HG03045 (cell line): ENCODE measurements at regions not wholly inside any gene's neighbourhood (a gene's known extent, or its start where the extent isn't known, plus 50 kb on each side); places are given as distances from the start of the nearest gene placed in this dataset.
"Not testable (repeated sequence)": the region's sequence is repeated elsewhere in the genome, so short reads cannot be mapped to it uniquely, and the experiment has no call there.

Experiments
- ATAC-seq: cut with Tn5 transposase; IDR thresholded peaks from one replicate; pipeline ENCODE4 v1.9.1; 2021; ENCODE audit warnings: mild to moderate bottlenecking, moderate library complexity; ENCODE audit not compliant: unreplicated experiment

DNA sequence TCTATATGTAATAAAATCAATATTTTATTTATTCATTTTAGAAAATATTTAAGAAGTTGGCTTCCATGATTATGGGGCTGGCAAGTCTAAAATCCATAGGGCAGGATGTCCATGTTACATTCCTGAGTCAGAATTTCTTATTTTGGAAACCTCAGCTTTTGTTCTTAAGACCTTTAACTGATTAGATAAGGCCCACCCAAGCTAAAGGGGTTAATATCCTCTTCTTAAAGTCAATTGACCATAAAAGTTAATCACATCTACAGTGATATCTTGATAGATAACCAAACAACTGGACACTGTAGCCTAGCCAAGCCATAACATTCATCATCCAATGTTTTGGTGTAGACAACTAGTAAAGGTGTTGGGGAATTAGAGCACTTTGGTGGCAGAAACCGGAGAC lies 1035.4 kb upstream of the ZEB2 start:
- ATAC-seq = no peak

DNA sequence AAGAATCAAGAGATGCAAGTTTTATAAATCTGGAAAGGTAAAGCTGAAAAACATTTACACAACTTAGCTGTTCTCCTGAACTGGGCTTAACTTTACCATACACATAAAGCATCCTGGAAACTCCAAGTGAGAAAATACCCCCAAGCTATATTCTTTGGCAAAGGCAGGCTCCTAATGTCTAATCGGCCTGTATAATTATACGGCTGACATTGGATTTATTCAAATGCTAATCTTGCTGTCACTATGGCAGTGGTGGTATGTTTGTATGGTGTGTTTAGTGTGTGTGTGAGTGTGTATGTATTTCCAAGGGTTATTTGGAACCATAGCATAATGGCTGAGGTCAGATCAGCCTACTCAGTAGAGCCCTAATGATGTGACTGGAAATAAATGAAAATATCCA lies 1031.8 kb upstream of the ZEB2 start:
- ATAC-seq = no peak

DNA sequence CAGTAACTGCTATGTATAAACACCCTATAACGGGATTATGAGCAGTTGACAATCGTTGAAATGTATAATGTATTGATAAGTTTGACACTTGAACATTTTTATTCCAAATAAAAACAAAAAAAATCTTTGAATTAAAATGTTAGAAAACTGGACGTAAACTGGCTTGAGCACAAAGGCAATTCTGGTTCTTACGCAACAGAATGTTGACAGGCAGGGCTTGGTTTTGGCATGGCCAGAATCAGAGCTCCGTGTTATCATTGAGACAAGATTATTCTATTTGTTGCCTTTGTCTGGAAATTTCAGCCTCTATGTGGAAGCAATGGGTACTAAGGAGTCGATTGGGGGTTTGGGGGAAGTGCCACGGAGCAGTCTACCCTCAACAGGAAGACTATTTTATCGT lies 1028.6 kb upstream of the ZEB2 start:
- no peak for ATAC-seq

GRCh38 chr2:145547620-145548019 lies 1027.7 kb upstream of the ZEB2 start:
- ATAC-seq = no peak

DNA sequence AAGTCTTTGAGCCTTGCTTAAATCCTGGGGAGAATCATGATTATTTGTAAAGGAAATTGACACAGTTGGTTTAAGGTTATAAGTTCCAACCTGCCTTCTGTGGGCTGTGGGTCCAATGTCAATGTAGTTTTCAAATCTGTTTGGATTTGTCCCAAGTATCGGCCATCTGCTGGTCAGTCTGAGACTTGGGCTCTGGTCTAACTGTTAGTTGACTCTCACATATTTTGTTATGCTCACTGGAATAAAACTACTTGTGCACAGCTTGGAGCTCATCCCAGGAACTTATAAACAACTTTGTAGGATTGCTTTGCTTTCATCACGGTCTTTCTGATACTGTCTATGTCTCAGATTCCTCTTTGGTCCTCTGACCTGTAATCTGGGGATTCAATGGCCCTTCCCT lies 1026.2 kb upstream of the ZEB2 start:
- ATAC-seq = no peak

- no peak for ATAC-seq
Measured at GRCh38 chr2:145543856-145544255, 1023.9 kb upstream of the ZEB2 start.

GRCh38 chr2:145543155-145543554 lies 1023.2 kb upstream of the ZEB2 start:
- ATAC-seq = no peak

DNA sequence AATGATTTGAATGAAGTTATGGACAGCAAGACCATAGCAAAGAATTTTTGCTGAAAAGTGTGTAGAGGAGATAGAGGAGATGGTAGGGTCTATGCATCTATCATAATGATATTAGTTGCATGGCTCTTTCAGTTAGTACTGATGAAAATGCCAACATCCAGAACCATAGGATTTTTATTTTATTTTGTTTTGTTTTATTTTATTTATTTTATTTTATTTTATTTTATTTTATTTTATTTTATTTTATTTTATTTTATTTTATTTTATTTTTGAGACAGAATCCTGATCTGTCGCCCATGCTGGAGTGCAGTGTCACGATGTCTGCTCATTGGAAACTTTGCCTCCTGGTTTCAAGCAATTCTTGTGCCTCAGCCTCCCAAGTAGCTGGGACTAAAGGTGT lies 1021.1 kb upstream of the ZEB2 start:
- no peak for ATAC-seq

DNA sequence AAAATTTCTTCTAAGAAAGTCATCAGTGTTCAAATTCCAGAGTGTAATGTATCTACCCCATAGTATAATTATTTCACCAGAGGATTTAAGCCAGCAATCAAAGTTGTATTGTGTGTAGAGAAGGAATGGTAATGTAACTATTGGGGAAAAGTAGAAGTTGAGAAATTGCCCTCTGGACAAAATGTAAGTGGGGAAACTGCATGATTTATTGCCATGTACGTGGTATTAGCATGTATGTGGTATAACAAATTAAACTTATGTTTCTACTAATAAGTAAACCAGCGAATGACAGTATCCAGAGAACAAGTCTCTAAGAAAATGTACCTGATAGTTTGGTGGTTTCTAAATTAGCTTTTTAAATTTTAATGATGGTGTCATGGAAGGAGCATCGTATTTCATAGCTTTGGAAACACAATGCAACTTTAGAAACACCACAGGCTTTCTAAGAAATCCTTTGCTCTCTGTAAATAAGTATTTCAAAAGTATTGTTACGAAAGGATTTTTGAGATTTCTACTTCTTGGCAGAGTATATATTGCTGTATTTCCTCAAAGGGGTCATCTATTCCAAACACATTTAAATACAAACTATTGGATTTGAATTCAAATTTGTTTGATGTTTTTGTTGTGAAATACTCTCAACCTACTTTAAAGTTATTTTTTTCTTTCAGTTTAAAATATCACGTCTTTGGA lies 1018.9 kb upstream of the ZEB2 start:
- no peak for ATAC-seq

DNA sequence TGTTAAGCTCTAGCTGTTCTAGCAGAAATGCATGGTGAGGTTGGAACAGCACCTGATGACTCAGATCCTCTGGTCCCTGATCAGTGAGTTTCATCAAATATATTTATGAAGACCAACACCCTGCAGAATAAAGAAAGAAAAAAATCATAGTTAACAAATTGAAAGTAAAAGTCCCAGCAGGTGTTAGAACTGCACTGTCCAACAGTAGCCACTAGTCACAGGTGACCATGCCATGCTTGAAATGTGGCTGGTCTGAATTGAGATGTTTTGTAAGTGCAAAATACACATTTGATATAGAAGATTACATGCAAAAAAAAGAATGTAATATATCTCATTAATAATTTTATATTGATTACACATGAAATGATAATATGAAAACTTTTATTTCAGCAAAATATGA lies 1010.7 kb upstream of the ZEB2 start:
- no peak for ATAC-seq

DNA sequence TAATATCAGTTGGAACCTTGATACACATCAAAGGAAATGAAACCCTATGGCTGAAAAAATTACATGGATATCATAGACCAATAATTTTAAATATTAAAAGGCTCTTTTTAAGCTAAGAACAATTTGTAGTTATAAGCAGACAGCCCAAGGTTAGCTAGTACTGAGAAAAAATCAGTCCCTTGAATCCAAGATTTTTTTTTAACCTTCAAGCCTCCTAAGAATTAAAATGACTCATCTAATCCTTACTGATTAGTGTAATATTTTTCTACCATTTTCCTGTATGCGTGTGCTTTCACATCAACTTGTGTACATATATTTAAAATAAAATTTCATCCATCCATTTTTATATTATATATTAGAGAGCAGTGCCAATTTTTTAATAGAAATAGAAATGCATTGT lies 1004.9 kb upstream of the ZEB2 start:
- no peak for ATAC-seq

- ATAC-seq = no peak
Measured at GRCh38 chr2:145524303-145524702, 1004.4 kb upstream of the ZEB2 start.

DNA sequence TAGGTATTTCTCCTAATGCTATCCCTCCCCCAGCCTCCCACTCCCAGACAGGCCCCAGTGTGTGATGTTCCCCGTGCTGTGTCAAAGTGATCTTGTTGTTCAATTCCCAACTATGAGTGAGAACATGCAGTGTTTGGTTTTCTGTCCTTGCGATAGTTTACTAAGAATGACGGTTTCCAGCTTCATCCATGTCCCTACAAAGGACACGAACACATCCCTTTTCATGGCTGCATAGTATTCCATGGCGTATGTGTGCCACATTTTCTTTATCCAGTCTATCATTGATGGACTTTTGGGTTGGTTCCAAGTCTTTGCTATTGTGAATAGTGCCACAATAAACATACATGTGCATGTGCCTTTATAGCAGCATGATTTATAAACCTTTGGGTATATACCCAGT lies 999.3 kb upstream of the ZEB2 start:
- ATAC-seq = not testable (repeated sequence)

DNA sequence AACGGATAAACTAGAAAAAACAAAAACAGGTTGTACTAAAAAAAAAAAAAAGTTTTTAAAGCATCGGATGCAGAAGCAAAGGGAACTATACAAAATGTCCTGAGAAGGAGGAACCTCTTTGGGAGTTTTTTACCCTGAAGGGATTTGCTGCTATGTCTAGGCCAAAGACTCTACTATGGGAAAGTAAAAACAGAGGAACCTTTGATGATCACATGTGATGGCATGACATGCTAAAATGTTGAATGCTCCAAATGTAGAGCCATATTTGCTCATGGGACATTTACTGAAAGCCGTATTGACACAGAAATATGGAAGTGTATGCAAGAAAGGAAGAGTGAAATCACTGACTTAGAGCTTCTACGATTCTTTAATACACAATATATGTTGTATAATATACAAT lies 992.0 kb upstream of the ZEB2 start:
- ATAC-seq = no peak

DNA sequence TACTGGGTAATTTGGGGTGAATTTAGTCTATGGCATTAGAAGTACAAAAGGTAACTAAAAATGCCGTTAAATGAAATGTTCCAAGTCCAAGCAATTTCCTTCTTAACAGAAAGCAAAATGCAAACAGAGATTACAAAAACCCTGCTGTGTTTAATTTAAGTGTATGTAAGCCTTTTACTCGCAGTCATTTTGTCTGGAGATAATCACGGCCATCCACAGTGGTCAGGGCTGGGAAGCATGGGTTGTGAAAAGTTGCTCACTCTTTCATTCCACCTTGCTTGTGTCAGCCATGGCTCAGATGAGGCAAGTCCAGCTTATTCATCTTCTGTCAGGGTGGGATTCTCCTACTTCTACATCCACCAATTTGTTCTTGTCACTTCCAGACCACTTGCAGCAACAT lies 983.6 kb upstream of the ZEB2 start:
- no peak for ATAC-seq

DNA sequence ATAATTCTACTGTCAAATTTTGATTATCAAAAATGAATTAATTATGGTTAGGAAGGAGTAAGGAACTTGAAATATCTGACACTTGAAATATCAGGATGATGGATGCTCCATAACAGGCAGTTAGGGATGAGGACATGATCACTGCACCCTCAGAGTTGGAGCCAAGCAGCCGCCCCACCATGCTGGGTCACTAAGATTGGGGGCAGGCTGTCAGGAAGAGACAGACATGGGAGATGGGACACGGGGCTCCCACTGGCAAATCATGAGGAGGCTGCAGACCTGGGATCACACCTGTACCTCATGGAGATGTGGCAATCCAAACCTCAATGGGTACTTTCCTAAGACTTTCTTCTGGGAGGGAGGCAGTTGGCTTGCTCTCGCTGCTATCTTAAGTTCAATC lies 982.0 kb upstream of the ZEB2 start:
- ATAC-seq = no peak

DNA sequence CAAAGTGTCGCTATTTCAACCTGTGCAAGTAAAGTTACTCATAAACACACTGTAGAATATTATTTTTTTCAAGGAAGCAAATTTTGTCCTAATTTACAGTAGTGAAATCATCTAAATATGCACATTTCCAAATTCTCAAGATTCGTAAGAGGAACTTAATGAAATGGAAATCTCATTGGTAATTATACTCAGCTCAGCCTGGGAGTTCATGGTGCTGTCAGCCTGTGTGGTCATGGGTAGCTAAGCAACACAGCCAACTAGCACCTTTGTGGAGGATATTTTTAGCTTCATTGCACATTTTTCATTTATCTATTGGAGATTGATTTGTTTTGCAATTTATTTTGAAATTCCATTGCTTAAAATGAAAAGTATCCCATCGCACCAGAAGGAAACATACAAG lies 975.7 kb upstream of the ZEB2 start:
- ATAC-seq = no peak

- no peak for ATAC-seq
Measured at GRCh38 chr2:145494441-145494840, 974.5 kb upstream of the ZEB2 start.

DNA sequence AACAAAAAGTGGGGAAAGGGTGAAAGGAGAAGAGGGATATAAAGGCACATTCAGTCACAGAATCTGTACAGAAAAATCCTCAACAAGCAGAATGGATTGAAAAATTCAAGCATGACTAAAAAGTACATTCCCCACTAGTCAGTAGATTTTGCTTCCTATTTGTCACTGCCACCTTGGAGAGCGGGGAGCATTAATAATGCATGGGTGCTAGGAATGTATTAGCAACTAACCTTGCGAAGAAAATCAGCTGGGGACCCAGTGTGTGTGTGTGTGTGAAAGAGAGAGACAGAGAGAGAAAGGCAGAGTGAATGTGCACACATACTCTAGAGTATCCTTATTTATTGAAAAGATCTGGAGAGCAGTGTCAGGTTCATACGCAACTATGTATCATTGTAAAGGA lies 968.7 kb upstream of the ZEB2 start:
- no peak for ATAC-seq

- ATAC-seq = no peak
Measured at GRCh38 chr2:145484448-145485097, 964.7 kb upstream of the ZEB2 start.

DNA sequence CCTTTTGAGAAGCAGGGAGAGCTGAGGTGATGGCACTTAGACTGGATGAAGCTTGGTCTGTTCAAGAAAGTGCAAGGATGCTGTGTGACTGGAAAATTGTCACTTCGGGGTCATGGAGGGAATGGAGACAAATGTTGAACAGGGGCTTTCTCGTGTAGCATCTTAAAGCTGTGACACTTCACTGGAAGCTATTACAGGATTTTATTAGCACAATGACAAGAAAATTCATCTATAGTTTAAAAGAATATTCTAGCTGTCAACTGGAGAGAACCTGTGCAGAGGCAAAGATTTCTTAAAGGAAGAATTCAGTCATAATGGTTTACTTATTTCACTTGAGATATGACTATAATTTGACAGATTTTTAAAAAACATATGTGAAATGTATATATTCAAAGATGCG lies 963.9 kb upstream of the ZEB2 start:
- ATAC-seq = no peak

DNA sequence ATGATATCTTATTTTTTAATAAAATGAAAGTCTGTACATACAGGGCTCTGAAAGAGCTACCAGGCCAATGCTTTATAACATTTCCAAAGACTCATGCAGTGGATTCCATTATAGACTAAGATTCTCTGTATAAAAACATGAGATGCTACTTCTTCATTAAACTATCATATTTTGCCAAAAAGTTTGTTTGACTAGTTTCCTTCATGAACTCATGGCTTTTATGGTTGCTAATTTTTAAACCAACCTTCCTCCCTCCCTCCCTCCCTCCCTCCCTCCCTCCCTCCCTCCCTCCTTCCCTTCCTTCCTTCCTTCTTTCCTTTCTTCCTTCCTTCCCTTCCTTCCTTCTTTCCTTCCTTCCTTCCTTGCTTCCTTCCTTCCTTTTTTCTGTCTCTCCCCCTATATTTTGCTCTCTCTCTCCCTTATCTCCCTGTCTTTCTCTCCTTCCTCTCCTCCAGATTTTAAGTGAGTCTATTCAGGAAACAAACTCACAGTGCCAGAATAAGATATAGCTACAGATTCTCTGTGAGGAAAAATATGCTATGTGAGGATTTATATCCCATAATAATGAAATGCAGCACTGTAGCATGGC lies 961.5 kb upstream of the ZEB2 start:
- no peak for ATAC-seq

DNA sequence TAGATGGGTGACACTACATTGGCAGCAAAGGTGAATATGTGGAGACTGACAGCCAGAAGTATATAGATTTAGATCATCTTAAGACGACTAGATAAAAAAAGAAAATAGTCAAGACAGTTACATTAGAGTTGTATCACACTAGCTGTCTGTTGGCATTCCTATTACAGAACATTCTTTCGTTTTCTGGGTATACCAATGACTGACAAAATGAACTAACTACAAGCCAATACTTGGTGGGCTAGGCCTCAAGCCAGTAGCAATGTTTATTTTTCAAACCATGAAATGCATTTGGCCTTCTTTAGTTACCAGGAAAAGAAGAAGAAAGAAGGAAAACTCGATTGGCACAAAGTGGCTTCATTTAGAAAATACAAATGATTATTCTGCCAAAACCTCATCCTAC lies 944.9 kb upstream of the ZEB2 start:
- no peak for ATAC-seq
